Fibroblast of the aortic adventitia (primary cell): ENCODE measurements at regions not wholly inside any gene's neighbourhood (a gene's known extent, or its start where the extent isn't known, plus 50 kb on each side); places are given as distances from the start of the nearest gene placed in this dataset.

Experiments used
- DNase-seq: peaks from one replicate; pipeline ENCODE4 v3.0.0-alpha.2; 2010; ENCODE audit warnings: low read depth
- H3K4me3 ChIP-seq: 2 replicates; pipeline ENCODE4 v1.5.1; 2011; ENCODE audit warnings: low read depth, mild to moderate bottlenecking, control low read depth, low read length, moderate library complexity
- TF ChIP-seq, protein P1 (sequence below): IDR thresholded peaks from 2 replicates; pipeline ENCODE4 v1.5.1; 2011; ENCODE audit warnings: mild to moderate bottlenecking, low read length, control low read depth, inconsistent platforms; ENCODE audit not compliant: insufficient read depth

DNA sequence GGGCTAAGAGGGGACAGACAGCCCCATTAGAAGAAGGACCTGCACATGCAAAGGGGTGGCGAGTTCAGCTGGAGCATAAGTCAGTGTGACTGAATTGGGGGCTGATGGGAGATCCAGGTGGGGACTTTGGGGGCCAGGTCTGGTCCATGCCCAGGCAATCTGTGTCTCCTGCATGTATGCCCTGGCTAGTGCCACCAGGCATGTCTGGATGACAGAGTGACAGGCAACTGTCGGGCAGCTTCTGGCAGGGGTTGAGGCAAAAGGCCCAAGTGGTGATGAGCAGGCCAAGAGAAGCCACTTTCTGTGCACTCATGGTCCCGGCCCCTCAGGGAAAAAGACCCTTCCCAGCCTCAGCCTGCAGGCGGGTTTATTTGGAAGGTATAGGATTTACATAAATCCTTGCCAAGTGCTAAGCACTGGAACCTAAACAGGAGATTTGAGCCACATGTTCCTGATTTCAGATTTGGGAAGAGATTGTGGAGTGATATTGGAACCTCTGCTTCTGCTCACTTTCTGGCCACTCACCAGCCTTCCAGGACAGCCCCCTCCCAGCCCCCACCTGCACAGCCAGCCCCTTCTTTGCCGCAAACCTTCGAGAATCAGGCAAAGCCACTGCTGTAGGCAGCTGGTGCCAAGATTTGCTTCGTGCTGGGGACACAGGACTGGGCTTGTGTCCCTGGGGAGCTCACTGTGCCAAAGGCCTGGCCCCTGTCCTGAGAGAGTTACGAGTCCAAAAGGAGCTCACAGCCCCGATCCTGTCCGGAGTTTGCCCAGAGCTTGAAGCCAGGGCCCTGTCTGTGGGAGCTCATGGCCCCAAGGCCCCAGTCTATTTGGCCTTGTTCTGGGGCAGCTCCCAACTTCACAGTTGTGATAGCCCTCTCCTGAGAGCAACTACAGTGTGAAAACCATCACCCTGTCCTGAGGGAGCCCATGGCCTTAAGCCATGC lies 232.5 kb upstream of the RTL1 start:
- no peak for DNase-seq
- TF ChIP-seq, protein P1, sequence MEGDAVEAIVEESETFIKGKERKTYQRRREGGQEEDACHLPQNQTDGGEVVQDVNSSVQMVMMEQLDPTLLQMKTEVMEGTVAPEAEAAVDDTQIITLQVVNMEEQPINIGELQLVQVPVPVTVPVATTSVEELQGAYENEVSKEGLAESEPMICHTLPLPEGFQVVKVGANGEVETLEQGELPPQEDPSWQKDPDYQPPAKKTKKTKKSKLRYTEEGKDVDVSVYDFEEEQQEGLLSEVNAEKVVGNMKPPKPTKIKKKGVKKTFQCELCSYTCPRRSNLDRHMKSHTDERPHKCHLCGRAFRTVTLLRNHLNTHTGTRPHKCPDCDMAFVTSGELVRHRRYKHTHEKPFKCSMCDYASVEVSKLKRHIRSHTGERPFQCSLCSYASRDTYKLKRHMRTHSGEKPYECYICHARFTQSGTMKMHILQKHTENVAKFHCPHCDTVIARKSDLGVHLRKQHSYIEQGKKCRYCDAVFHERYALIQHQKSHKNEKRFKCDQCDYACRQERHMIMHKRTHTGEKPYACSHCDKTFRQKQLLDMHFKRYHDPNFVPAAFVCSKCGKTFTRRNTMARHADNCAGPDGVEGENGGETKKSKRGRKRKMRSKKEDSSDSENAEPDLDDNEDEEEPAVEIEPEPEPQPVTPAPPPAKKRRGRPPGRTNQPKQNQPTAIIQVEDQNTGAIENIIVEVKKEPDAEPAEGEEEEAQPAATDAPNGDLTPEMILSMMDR: no peak
- H3K4me3 ChIP-seq: no peak overlapping the region

DNA sequence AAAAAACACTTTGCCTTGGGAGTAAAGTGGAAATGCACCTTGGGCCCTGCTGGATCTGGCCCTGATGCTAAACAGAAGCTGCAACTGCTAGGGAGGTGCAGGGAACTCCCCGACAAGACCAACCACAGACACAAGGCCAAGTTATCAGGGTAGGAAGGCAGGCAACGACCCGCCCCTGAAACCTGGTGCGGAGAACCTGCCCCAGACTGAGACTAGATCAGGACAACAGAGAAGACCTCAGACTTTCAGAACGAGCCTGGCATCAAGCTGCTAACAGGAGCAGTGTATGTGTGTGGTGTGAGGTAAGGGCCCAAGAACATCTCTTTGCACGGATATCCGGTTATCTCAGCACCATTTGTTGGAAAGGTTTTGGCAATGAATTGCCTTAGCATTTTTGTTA lies 233.7 kb upstream of the RTL1 start:
- TF ChIP-seq, protein P1: no peak
- no peak overlapping the region for H3K4me3 ChIP-seq
- no peak for DNase-seq

DNA sequence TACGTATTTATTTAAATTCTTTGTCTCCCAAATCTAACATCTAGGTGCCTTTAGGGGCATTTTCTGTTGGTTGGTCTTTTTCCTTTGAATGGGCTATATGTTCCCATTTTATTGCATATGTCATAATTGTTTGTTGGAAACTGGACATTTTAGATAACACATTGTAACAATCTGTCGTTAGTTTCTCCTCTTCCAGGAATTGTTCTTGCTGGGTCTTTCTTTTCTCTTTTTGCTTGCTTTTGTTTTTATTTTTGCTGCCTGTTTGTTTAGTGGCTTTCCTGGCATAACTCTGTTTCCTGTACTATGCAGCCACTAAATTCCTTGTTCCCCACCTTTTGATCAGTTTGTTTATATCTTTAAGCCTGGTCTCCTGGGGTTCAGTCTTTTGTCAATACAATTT lies 244.3 kb upstream of the RTL1 start:
- no peak overlapping the region for H3K4me3 ChIP-seq
- DNase-seq: no peak

DNA sequence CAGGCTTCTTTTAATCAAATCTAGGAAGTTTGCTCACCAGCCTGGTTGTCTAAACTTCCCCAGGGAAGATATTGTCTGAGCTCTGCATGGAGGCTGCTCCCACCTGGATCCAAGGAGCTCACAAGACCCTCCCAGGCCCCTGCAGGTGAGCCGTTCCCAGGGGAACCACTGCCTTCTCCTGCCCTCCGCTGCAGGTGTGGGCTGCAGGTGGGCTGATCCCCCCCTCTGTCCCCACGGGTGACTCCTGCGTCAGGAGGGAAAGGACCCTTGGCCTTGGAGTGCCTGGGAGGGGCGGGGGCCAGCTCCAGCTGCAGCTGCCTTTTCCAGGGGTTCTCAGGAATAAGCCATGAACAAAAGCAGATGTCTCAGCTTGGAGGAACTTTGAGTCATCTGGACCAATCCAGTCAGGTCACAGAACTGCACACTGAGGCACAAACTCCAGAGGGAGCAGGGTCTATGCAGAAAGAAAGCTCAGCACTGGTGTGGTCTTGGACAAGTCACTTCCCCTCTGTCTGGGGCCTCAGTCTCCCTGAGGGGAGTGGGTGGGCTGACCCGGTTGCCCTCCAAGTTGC lies 246.6 kb upstream of the RTL1 start:
- no peak for DNase-seq
- TF ChIP-seq, protein P1: no peak
- H3K4me3 ChIP-seq: no peak overlapping the region

More for the DNA sequence above, 244.3 kb upstream of the RTL1 start:
- TF ChIP-seq, protein P1: no peak

DNA sequence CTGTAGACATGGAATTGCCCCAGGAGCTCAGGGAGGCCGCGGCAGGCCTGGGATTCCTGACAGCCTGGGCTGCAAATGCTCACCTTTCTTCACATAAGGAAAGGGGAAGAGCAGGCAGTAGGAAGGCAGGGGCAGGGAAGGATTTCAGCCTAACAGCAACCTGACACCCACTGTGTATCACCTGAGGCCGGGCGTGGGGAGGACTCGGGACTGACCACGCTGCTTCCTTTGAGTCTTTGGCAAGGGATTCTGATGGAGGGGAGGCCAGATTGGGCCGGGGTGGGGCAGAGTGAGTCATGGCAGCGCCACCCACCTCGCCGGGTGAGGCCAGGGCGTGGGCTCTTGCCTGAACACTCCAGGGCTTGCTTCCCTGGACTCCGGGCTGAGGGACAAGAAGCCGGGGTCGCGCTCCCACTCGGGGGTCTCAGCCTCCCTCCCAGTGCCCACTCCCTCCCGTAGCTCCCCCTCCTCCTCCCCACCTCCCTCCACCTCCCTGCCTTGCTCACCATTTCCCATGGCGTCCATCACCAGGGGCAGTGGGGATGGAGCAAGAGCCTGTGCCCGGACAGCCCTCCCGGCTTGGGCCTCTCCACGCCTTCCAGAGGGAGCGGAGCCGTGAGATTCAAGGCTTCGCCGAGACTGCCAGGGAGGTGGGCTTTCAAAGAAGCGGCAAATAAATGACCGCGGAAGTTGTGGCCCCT lies 247.9 kb upstream of the RTL1 start:
- TF ChIP-seq, protein P1: no peak
- peak; percentile 13 for DNase-seq
- H3K4me3 ChIP-seq: peak overlapping the region; percentile 17

DNA sequence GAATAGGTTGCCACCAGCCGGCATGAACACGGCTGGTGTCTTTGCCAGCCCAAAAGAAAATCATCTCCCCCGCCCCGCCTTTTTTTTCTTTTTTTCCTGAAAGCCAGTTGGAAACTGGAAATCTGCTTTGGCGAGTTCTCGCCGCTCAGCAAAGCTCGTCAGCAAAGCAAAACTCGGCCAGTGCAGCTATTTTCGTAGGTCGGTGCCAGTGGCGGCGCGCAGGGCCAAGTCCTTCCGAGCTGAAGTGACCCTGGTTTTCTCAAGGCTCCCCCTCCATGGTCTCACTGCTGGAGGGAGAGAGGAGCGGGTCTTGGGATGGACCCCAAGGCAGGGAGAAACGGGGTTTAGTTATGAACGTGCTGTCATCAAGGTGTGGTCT lies 248.4 kb upstream of the RTL1 start:
- TF ChIP-seq, protein P1: no peak
- peak; percentile 20 for DNase-seq
- H3K4me3 ChIP-seq: peak overlapping the region; percentile 17
